ENCODE measurements at regions not wholly inside any gene's neighbourhood (a gene's known extent, or its start where the extent isn't known, plus 50 kb on each side); places are given as distances from the start of the nearest gene placed in this dataset.

- TF ChIP-seq ESRRA (CRISPR knock-in tag; IDR thresholded peaks at IDR 0.05; ENCODE audit: borderline replicate concordance) (no peak), CTCF (IDR thresholded peaks at IDR 0.05) (no peak), RORB (CRISPR knock-in tag; IDR thresholded peaks at IDR 0.05) (no peak), PRDM15 (CRISPR knock-in tag; IDR thresholded peaks at IDR 0.05) (no peak), KAT7 (CRISPR knock-in tag; IDR thresholded peaks at IDR 0.05; ENCODE audit: borderline replicate concordance) (no peak), NR1H2 (CRISPR knock-in tag; IDR thresholded peaks at IDR 0.05) (no peak), MAX (CRISPR knock-in tag; IDR thresholded peaks at IDR 0.05) (no peak), E2F5 (CRISPR knock-in tag; IDR thresholded peaks at IDR 0.05) (no peak), ATF6 (CRISPR knock-in tag; IDR thresholded peaks at IDR 0.05) (no peak), ZBTB21 (CRISPR knock-in tag; IDR thresholded peaks at IDR 0.05; ENCODE audit: borderline replicate concordance) (no peak), NR3C1 (CRISPR knock-in tag; conservative IDR thresholded peaks at IDR 0.05; ENCODE audit: low read depth) (no peak), ZNF121 (CRISPR knock-in tag; IDR thresholded peaks at IDR 0.05) (no peak), ZNF281 (CRISPR knock-in tag; IDR thresholded peaks at IDR 0.05) (no peak)
Measured at GRCh38 chr16:65316808-65317207, 194.9 kb upstream of the CDH11 start.

Data from WTC11 (cell line).